HEK293 (cell line): ENCODE measurements at regions not wholly inside any gene's neighbourhood (a gene's known extent, or its start where the extent isn't known, plus 50 kb on each side); places are given as distances from the start of the nearest gene placed in this dataset.

ENCODE experiments used
- CTCF ChIA-PET: fragments of 350-600 bp; formaldehyde crosslinking; extraction: SDS; loops from one replicate; lab custom pipeline; 2021; ENCODE audit warnings: antibody characterized with exemption; lab: Yijun Ruan, JAX
- POLR2A ChIA-PET: fragments of 300-600 bp; formaldehyde crosslinking; extraction: SDS; loops from one replicate; lab custom pipeline; 2020; ENCODE audit warnings: antibody characterized with exemption, inconsistent platforms; lab: Yijun Ruan, JAX
- H3K27ac ChIP-seq: fragments of 200-500 bp; sonication (Bioruptor generic); 2 replicates; pipeline ENCODE4 v1.5.1; 2014; ENCODE audit warnings: low read depth, low read length, control low read depth, inconsistent platforms; ENCODE audit errors: extremely low read depth
- H3K36me3 ChIP-seq, 2 experiments: fragments of 200-500 bp in 1 of 2; sonication (Bioruptor generic) in 1 of 2; 1 replicate in 1 of 2; 2 replicates in 1 of 2; pipeline ENCODE4 v1.5.1; 2014 to 2017; ENCODE audit warnings: inconsistent platforms in 2 of 2, low read length in 2 of 2; ENCODE audit not compliant: control insufficient read depth in 2 of 2, insufficient read depth in 1 of 2
- H3K4me1 ChIP-seq: fragments of 200-500 bp; sonication (Bioruptor generic); 2 replicates; pipeline ENCODE4 v1.5.1; 2014; ENCODE audit warnings: mild to moderate bottlenecking, low read length, inconsistent platforms; ENCODE audit not compliant: control insufficient read depth, insufficient read depth
- H3K4me3 ChIP-seq: 2 replicates; pipeline ENCODE4 v1.5.1; 2011; ENCODE audit warnings: low read depth, mild to moderate bottlenecking, control low read depth, low read length, moderate library complexity
- H3K9me3 ChIP-seq: fragments of 200-500 bp; sonication (Bioruptor generic); 2 replicates; pipeline ENCODE4 v1.5.1; 2014; ENCODE audit warnings: low read depth, low read length, inconsistent platforms; ENCODE audit not compliant: control insufficient read depth, insufficient read depth
- GLI4 ChIP-seq: fragments of 450-650 bp; formaldehyde crosslinking; IDR thresholded peaks from 2 replicates; pipeline ENCODE4 v1.5.1; 2016; ENCODE audit warnings: missing biosample characterization, missing genetic modification characterization
- SCRT2 ChIP-seq: fragments of 450-650 bp; formaldehyde crosslinking; IDR thresholded peaks from 2 replicates; pipeline ENCODE4 v1.5.1; 2016; ENCODE audit warnings: missing biosample characterization, missing genetic modification characterization
- SP3 ChIP-seq: fragments of 450-650 bp; formaldehyde crosslinking; IDR thresholded peaks from 2 replicates; pipeline ENCODE4 v1.5.1; 2016; ENCODE audit warnings: missing biosample characterization, missing genetic modification characterization
- YY2 ChIP-seq: fragments of 450-650 bp; formaldehyde crosslinking; IDR thresholded peaks from 2 replicates; pipeline ENCODE4 v1.5.1; 2016; ENCODE audit warnings: missing biosample characterization, missing genetic modification characterization
- ZNF2 ChIP-seq: fragments of 450-650 bp; formaldehyde crosslinking; IDR thresholded peaks from 2 replicates; pipeline ENCODE4 v1.5.1; 2016; ENCODE audit warnings: missing biosample characterization, missing genetic modification characterization
- ZNF214 ChIP-seq: fragments of 450-650 bp; formaldehyde crosslinking; IDR thresholded peaks from 2 replicates; pipeline ENCODE4 v1.5.1; 2017; ENCODE audit warnings: missing biosample characterization, mild to moderate bottlenecking, missing genetic modification characterization, borderline replicate concordance
- ZNF341 ChIP-seq: fragments of 450-650 bp; formaldehyde crosslinking; IDR thresholded peaks from 2 replicates; pipeline ENCODE4; 2016; ENCODE audit warnings: low read depth, missing biosample characterization, missing genetic modification characterization
- ZNF398 ChIP-seq: fragments of 450-650 bp; formaldehyde crosslinking; IDR thresholded peaks from 2 replicates; pipeline ENCODE4 v1.5.1; 2017; ENCODE audit warnings: missing biosample characterization, missing genetic modification characterization
- ZNF404 ChIP-seq: fragments of 450-650 bp; formaldehyde crosslinking; IDR thresholded peaks from 2 replicates; pipeline ENCODE4 v1.5.1; 2017; ENCODE audit warnings: missing biosample characterization, missing genetic modification characterization
- ZNF529 ChIP-seq: fragments of 450-650 bp; formaldehyde crosslinking; IDR thresholded peaks from 2 replicates; pipeline ENCODE4 v1.5.1; 2017; ENCODE audit warnings: missing genetic modification characterization, missing biosample characterization; ENCODE audit not compliant: insufficient replicate concordance
- ZNF544 ChIP-seq: fragments of 450-650 bp; formaldehyde crosslinking; IDR thresholded peaks from 2 replicates; pipeline ENCODE4 v1.5.0; 2017; ENCODE audit warnings: missing biosample characterization, missing genetic modification characterization
- ZNF596 ChIP-seq: fragments of 450-650 bp; IDR thresholded peaks from 2 replicates; pipeline ENCODE4 v1.5.0; 2018; ENCODE audit warnings: missing biosample characterization, mild to moderate bottlenecking, missing genetic modification characterization, moderate library complexity
- ZNF664 ChIP-seq: fragments of 450-650 bp; formaldehyde crosslinking; IDR thresholded peaks from 2 replicates; pipeline ENCODE4 v1.5.1; 2016; ENCODE audit warnings: missing biosample characterization, missing genetic modification characterization
- ZNF776 ChIP-seq: fragments of 450-650 bp; formaldehyde crosslinking; IDR thresholded peaks from 2 replicates; pipeline ENCODE4 v1.5.0; 2017; ENCODE audit warnings: missing biosample characterization, missing genetic modification characterization, borderline replicate concordance
- ZNF837 ChIP-seq: fragments of 450-650 bp; formaldehyde crosslinking; IDR thresholded peaks from 2 replicates; pipeline ENCODE4 v1.5.1; 2016; ENCODE audit warnings: missing biosample characterization, missing genetic modification characterization
- ZSCAN18 ChIP-seq: fragments of 450-650 bp; formaldehyde crosslinking; IDR thresholded peaks from 2 replicates; pipeline ENCODE4 v1.5.1; 2016; ENCODE audit warnings: missing biosample characterization, missing genetic modification characterization
- TF ChIP-seq, protein P1 (sequence below): fragments of 450-650 bp; formaldehyde crosslinking; IDR thresholded peaks from 2 replicates; pipeline ENCODE4 v1.5.1; 2016; ENCODE audit warnings: missing biosample characterization, missing genetic modification characterization
- TF ChIP-seq, protein P2 (sequence below): fragments of 450-650 bp; formaldehyde crosslinking; IDR thresholded peaks from 2 replicates; pipeline ENCODE4 v1.5.1; 2016; ENCODE audit warnings: missing biosample characterization, missing genetic modification characterization

DNA sequence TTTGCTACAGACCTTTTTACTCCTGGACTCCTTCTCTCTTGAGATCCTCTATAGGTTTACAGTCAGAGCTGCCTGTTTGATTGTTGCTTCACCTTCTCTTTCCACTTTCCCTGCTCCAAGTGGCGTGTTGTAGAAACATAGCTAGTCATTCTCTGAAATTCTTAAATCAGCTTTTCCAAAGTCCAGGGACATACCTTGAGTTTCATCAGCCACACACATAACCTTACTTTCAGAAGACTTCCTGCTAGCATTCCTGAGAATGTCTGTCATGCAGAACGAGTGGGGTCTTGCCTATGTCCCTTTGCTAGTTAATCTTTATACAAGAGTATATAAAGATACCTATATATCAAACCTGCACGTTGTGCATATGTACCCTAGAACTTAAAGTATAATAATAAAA, 230.3 kb upstream of the ZNF462 start:
- no peak for TF ChIP-seq SCRT2 (tag by site-specific recombination)
- TF ChIP-seq ZNF398 (tag by site-specific recombination) = no peak
- TF ChIP-seq ZNF341 (tag by site-specific recombination) = no peak
- TF ChIP-seq GLI4 (tag by site-specific recombination) = no peak
- no peak for TF ChIP-seq ZNF2
- TF ChIP-seq, protein P1, sequence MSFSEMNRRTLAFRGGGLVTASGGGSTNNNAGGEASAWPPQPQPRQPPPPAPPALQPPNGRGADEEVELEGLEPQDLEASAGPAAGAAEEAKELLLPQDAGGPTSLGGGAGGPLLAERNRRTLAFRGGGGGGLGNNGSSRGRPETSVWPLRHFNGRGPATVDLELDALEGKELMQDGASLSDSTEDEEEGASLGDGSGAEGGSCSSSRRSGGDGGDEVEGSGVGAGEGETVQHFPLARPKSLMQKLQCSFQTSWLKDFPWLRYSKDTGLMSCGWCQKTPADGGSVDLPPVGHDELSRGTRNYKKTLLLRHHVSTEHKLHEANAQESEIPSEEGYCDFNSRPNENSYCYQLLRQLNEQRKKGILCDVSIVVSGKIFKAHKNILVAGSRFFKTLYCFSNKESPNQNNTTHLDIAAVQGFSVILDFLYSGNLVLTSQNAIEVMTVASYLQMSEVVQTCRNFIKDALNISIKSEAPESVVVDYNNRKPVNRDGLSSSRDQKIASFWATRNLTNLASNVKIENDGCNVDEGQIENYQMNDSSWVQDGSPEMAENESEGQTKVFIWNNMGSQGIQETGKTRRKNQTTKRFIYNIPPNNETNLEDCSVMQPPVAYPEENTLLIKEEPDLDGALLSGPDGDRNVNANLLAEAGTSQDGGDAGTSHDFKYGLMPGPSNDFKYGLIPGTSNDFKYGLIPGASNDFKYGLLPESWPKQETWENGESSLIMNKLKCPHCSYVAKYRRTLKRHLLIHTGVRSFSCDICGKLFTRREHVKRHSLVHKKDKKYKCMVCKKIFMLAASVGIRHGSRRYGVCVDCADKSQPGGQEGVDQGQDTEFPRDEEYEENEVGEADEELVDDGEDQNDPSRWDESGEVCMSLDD (tag by site-specific recombination) = no peak
- no peak for TF ChIP-seq ZNF596
- TF ChIP-seq SP3 = no peak
- TF ChIP-seq, all 188 proteins: peak for 0
- ChIA-PET POLR2A (no interaction called here), CTCF (no interaction called here)
- H3K27ac ChIP-seq = no peak overlapping the region
- no peaks in the 10 kb centered on the region for H3K9me3 ChIP-seq
- H3K4me3 ChIP-seq = no peak overlapping the region
- H3K4me1 ChIP-seq = no peaks in the 10 kb centered on the region
- H3K36me3 ChIP-seq = no peaks in the 10 kb centered on the region

- Histone ChIP-seq H3K36me3 (no peaks in the 10 kb centered on the region), H3K27ac (no peak overlapping the region), H3K4me1 (no peaks in the 10 kb centered on the region), H3K4me3 (no peak overlapping the region), H3K9me3 (no peaks in the 10 kb centered on the region)
- ChIA-PET POLR2A (no interaction called here), CTCF (interaction anchor here (0.7 to 0.8 kb wide), 2 partner anchors 150 to 941 kb away, joined by 3 to 6 read pairs; no protein-coding TSS in a partner anchor)
- TF ChIP-seq ZNF664 (tag by site-specific recombination) = no peak
These were observed 228.8 kb upstream of the ZNF462 start for GRCh38 chr9:106634183-106634582.

- H3K4me3 ChIP-seq = no peak overlapping the region
- H3K27ac ChIP-seq = no peak overlapping the region
- POLR2A ChIA-PET = no interaction called here
- H3K4me1 ChIP-seq = no peaks in the 10 kb centered on the region
- H3K9me3 ChIP-seq = no peaks in the 10 kb centered on the region
- TF ChIP-seq ZNF544 (tag by site-specific recombination) (no peak), ZNF214 (tag by site-specific recombination) (no peak), ZNF404 (no peak), YY2 (tag by site-specific recombination) (no peak), ZNF776 (tag by site-specific recombination) (no peak)
- TF ChIP-seq, all 188 proteins: peak for 0
- no peaks in the 10 kb centered on the region for H3K36me3 ChIP-seq
- CTCF ChIA-PET = interaction anchor here (0.8 to 1.0 kb wide), 2 partner anchors 108 to 942 kb away, joined by 4 to 6 read pairs; no protein-coding TSS in a partner anchor
These were observed 228.3 kb upstream of the ZNF462 start for GRCh38 chr9:106634641-106635040.

GRCh38 chr9:106637486-106637885, 225.5 kb upstream of the ZNF462 start:
- POLR2A ChIA-PET = no interaction called here
- H3K4me3 ChIP-seq = no peak overlapping the region
- CTCF ChIA-PET = no interaction called here
- no peaks in the 10 kb centered on the region for H3K9me3 ChIP-seq
- H3K36me3 ChIP-seq = no peaks in the 10 kb centered on the region
- peaks cover 2% of the 10 kb centered on the region; the same call in 1 of the 2 replicates for H3K4me1 ChIP-seq
- no peak overlapping the region for H3K27ac ChIP-seq
- TF ChIP-seq ZNF837 (tag by site-specific recombination) = no peak
- TF ChIP-seq, protein P2, sequence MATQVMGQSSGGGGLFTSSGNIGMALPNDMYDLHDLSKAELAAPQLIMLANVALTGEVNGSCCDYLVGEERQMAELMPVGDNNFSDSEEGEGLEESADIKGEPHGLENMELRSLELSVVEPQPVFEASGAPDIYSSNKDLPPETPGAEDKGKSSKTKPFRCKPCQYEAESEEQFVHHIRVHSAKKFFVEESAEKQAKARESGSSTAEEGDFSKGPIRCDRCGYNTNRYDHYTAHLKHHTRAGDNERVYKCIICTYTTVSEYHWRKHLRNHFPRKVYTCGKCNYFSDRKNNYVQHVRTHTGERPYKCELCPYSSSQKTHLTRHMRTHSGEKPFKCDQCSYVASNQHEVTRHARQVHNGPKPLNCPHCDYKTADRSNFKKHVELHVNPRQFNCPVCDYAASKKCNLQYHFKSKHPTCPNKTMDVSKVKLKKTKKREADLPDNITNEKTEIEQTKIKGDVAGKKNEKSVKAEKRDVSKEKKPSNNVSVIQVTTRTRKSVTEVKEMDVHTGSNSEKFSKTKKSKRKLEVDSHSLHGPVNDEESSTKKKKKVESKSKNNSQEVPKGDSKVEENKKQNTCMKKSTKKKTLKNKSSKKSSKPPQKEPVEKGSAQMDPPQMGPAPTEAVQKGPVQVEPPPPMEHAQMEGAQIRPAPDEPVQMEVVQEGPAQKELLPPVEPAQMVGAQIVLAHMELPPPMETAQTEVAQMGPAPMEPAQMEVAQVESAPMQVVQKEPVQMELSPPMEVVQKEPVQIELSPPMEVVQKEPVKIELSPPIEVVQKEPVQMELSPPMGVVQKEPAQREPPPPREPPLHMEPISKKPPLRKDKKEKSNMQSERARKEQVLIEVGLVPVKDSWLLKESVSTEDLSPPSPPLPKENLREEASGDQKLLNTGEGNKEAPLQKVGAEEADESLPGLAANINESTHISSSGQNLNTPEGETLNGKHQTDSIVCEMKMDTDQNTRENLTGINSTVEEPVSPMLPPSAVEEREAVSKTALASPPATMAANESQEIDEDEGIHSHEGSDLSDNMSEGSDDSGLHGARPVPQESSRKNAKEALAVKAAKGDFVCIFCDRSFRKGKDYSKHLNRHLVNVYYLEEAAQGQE (tag by site-specific recombination) = no peak
- no peak for TF ChIP-seq ZNF529 (tag by site-specific recombination)
- no peak for TF ChIP-seq ZSCAN18 (tag by site-specific recombination)
